EH (cell line): ENCODE measurements at regions not wholly inside any gene's neighbourhood (a gene's known extent, or its start where the extent isn't known, plus 50 kb on each side); places are given as distances from the start of the nearest gene placed in this dataset.
A peak's percentile ranks its signal among the peaks of the same experiment; 100 is the strongest.
"Not testable (repeated sequence)": the region's sequence is repeated elsewhere in the genome, so short reads cannot be mapped to it uniquely, and the experiment has no call there.

Experiments used
- DNase-seq: peaks from one replicate; pipeline ENCODE4 v3.0.0-alpha.2; 2015; ENCODE audit warnings: low read depth

DNA sequence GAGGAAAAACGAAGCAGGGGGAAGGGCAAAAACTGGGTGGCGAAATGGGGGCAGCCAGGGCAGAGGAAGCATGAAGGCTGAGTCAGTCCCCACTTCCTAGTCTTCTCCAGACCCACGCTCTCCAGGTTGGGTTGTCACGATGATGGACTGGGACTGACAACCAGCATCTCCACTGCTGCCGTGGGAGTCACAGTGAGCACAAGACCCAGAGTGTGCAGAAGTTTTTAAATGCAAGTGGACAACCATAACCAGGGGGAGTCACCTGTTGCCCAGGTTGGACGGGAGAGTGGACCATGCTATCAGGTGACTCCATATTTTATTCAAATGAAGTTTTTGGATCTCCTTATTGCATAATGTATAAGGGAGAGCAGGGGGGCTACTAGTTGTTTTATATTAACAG, 511.4 kb upstream of the ZFP42 start:
- DNase-seq: no peak

- no peak for DNase-seq
Measured at GRCh38 chr4:187485676-187486075, 509.9 kb upstream of the ZFP42 start.

- no peak for DNase-seq
Measured at GRCh38 chr4:187491286-187491685, 504.3 kb upstream of the ZFP42 start.

GRCh38 chr4:187491959-187492358, 503.6 kb upstream of the ZFP42 start:
- DNase-seq: peak; percentile 60

- peak; percentile 66 for DNase-seq
Measured at GRCh38 chr4:187493661-187494060, 501.9 kb upstream of the ZFP42 start.

DNA sequence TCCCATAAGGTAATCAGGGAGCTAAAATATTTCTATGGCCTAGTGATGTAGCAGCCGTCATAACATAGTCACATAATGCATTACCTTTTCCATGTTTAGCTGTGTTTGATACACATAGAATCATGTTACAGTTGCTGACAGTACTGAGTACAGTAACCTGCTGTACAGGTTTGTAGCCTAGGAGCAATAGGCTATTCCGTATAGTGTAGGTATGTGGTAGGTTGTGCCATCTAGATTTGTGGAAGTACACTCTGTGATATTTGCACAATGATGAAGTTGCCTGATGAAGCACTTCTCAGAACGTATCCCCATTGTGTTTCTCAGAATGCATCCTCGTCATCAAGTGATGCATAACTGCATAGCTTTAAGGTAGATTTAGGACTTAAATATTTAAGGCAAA, 495.6 kb upstream of the ZFP42 start:
- no peak for DNase-seq

GRCh38 chr4:187500796-187501195, 494.8 kb upstream of the ZFP42 start:
- DNase-seq: no peak

DNA sequence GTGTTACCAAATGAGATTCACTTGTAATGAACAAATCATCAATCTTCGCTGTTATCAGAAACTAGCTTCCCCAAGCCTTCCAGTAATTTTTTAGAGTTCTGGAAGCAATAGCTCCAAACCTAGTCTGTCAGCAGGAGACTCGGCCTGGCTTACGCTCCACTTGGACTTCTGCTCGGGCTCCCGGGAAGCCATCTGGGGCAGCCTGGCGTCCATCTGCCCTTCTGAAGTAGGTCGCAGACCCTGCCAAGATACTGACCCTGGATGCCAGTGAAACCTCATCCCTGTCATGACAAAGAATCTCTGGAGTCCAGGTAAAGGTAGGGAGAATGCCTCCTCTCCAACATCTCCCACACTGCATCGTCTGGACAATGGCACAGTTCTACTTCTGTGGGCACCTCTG, 493.8 kb upstream of the ZFP42 start:
- no peak for DNase-seq

- DNase-seq: no peak
Measured at GRCh38 chr4:187504974-187505797, 490.4 kb upstream of the ZFP42 start.

GRCh38 chr4:187505798-187506141, 489.8 kb upstream of the ZFP42 start:
- not testable (repeated sequence) for DNase-seq

DNA sequence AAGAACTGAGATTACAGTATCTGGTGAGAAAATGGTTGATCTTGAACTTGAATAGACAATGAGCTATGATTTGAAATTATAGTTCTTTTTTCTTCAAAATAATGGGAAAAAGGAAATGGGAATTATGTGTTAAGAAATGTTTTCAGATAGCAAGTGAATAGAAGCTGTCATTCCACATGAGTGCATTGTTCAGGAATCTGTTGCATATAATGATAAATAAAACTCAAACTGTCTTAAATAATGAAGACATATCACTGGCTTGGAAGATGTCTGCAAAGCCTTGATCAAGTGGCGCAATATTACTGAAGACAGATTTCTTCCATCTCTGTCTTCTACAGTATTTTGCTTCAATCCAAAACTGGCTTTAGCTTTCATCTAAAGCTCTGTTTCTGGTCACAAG, 479.3 kb upstream of the ZFP42 start:
- peak; percentile 32 for DNase-seq

GRCh38 chr4:187541666-187542065, 453.9 kb upstream of the ZFP42 start:
- peak; percentile 95 for DNase-seq

DNA sequence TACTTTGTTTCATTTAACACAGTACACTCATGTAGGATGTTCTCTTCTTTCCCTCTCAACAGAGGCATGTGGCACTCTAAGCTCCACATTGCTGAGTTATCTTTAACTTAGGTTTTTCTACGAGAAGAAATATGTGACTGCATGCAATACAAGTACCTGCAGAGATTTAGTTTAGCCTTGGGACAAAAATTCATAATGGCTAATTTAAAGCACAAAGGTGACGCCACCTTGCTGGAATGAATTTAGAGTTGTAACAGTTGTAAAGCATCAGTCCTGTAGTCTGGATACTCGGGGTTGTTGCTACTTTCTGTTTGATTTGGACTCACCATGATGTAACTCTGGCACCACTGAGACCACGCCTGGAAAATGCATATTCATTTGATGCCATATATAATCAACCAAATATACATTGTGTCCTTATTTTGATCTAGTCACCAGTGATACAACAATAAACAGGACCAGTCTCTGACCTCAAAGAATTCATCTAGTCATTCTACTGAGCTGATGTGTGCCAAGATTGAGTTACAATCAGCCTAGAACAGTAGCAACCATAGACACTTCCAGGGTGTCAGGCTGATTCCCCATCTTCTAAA, 451.0 kb upstream of the ZFP42 start:
- DNase-seq: peak; percentile 50

- peak; percentile 34 for DNase-seq
Measured at GRCh38 chr4:187547316-187547715, 448.3 kb upstream of the ZFP42 start.

GRCh38 chr4:187550256-187550950, 445.2 kb upstream of the ZFP42 start:
- peak; percentile 84 for DNase-seq

DNA sequence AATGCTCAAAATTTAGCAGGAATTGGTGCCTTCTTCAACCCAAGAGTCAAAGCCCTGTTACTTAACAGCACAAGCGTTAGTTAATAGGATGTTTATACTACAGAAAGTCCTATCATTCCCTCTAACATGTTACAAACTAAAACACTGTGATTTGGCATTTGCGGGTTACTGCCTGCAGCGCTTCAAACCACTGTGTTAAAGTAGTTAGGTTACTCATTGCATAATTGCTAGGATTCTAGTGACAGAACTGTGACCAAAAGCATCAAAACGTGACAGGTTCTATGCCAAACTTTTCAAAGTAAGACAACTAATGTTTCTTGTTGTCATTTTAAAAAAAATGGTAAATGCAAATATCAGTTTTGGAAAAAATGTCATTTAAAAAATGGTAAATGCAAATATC, 442.8 kb upstream of the ZFP42 start:
- no peak for DNase-seq

DNA sequence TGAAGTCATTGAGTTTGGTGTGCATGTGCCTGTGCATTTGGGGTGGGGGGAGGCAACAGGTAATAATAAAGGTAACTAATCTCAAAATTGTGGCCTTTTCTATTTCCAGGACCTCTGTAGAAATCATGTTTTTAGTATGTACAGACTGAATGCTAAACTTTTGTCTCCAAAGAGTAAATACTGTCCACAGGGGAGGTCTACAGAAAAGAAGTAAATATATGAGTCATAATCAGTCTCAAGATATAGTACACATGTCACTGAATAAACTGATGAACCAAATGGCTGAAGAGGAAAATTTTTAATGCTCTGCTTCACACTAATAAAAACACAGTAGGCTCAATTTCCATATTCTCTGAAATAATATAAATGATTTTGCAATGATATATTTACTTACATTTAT, 440.4 kb upstream of the ZFP42 start:
- DNase-seq: no peak

DNA sequence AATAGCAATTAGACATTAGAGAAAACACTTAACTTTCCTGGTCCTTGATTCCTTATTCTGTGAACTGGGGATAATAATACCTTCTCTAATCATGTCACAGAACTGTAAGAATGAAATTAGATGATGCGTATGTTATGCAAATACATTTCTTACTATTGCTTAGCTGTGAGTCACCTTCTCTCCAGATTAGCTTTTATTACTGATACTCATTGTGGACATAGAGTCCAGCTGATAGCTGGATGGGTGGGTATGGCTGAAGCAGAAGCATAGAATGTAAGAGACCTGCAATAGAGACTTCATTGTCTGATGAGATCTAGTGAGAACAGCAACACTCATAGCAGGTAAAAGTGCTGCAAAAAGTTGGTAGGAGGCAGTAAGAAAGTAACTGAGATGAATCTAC, 437.2 kb upstream of the ZFP42 start:
- DNase-seq: no peak

- DNase-seq: no peak
Measured at GRCh38 chr4:187562345-187562744, 433.2 kb upstream of the ZFP42 start.

DNA sequence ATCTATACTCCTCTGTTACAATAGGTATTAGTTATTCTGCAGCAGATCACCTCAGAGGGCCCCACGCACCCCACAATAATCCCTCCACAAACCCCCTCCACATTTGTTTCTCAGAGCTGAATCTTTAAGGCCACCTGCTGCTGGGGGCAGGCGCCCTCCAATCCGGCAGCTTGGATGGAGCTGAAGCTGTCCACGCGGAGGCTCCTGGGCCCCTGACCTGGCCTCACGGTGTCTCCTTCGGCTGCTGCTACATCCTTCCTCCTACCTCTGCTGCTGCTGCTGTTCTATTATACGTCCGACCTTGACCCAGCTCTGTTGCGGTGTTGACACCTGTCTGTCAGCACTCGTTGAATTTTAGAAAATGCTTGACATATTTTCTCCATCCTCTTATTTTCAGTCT, 430.2 kb upstream of the ZFP42 start:
- no peak for DNase-seq

GRCh38 chr4:187569871-187570270, 425.7 kb upstream of the ZFP42 start:
- peak; percentile 52 for DNase-seq

DNA sequence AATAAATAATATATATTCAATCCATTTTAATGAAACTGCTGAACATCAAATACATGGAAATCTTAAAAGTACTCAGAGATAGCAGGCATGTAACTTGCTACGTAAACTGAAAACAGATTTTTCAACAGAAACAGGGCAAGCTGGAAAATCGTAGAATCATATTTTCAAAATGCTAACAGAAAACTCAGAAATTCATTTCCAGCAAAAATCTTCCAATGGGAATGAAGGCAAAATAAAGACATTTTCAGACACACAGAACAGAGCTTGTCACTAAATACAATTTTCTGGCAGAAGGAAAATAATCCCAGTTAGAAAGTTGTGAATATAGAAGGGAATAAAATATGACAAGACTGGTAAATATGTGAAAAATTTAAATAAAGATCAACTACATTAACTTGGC, 419.9 kb upstream of the ZFP42 start:
- no peak for DNase-seq

- no peak for DNase-seq
Measured at GRCh38 chr4:187576751-187577150, 418.8 kb upstream of the ZFP42 start.
